Activated CD8-positive, alpha-beta memory T cell treated with anti-CD3 and anti-CD28 coated beads for 36 hours (primary cell): ENCODE measurements at regions not wholly inside any gene's neighbourhood (a gene's known extent, or its start where the extent isn't known, plus 50 kb on each side); places are given as distances from the start of the nearest gene placed in this dataset.

ENCODE experiments used
- CTCF ChIA-PET: fragments of 350-600 bp; sonication (Branson Sonifier 250); formaldehyde crosslinking; loops from one replicate; lab custom pipeline; 2021; ENCODE audit warnings: antibody characterized with exemption; lab: Charles Lee
- POLR2A ChIA-PET: fragments of 350-600 bp; sonication (Branson Sonifier 250); formaldehyde crosslinking; loops from one replicate; lab custom pipeline; 2021; ENCODE audit warnings: antibody characterized with exemption; lab: Charles Lee

DNA sequence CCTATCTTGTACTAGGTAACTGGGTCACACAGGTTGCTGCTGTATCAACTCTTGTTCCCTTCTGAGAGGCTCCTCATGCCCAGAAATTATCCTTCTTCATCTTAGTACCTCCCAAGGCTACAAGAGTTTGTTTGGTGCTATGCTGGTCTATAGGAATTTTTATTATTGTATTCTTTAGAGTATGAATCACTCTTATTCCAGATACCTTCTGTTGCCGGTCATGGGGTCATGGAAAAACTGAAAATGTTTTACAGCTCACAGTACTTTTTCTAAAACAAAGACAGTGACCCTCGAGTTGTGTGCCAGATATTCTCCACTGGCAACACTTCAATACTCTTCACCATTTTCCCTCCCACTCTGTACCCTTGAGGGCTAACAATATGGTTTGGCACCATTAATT lies 1598.0 kb upstream of the TMEM132C start:
- ChIA-PET POLR2A (interaction anchor here (0.6 kb wide), 1 partner anchor 58 kb away, joined by 5 read pairs; no protein-coding TSS in a partner anchor), CTCF (no interaction called here)

DNA sequence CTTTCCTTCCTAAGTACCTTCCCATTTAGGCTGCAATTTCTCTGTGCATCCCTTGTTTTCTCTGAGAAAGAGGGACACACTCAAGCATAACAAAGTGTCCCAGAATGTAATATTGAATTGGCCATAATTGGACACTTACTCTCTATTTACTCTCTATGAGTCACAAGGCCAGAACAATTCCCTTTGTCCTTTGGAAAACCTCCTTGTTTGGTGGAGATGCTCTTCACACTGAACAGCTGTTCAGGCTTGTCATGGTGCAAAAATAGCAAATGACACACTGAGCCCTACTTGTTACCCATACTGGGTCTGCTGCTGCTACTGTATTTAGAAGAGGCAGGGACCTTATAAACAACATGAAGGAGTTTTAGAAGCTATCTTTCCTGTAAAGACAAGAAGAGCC lies 1590.5 kb upstream of the TMEM132C start:
- POLR2A ChIA-PET, result no interaction called here
- CTCF ChIA-PET, result no interaction called here

DNA sequence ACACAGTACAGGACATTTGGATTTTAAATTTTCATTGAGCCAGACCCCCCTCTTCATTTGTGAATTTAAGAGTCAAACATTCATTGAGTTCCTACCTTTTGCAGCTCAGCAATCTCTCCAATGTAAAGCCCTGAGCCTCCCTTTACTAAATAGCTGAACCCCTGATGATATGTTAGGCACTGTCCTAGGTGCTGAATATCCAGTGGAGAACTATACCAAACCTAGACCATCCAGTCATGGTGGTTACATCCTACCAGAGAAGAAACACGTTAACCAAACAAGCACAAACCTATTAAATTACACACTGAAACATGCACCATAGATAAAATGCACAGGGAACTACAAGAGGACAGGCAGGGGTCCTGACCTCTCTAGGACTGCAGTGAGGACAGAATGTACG lies 1585.3 kb upstream of the TMEM132C start:
- POLR2A ChIA-PET, result no interaction called here
- CTCF ChIA-PET, result no interaction called here

DNA sequence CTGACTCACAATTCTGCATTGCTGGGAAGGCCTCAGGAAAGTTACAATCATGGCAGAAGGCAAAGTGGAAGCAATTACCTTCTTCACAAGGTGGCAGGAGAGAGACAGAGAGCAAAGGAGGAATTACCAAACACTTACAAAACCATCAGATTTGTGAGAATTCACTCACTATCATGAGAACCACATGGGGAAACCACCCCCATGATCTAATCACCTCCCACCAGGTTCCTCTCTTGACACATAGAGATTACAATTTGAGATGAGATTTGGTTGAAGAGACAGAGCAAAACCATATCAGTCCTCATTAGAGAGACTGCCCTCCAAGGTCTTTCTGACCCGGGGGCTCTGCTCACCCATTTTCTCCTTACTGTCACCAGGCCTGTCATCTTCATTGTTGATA lies 1582.3 kb upstream of the TMEM132C start:
- ChIA-PET CTCF (interaction anchor here (0.6 kb wide), 1 partner anchor 51 kb away, joined by 3 read pairs; no protein-coding TSS in a partner anchor), POLR2A (no interaction called here)

DNA sequence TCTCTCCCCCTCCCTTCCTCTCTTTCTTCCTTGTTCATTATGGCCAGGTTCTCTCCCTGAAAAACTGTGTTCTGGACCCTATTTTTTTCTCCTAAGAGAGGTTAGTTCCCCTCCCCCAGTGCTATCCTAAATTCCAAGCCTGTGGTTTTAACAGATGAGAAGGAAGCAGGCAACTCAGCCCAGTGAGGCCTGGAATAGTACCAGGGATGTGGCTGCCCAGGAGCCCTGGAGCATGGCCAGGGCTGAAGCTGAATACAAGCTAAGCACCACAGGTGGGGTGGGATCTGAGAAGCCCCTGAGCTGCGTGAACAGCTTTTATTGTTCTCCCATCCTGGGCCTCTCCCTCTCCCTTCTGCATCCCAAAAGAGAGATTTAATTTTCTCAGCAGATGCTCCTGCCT lies 1581.3 kb upstream of the TMEM132C start:
- POLR2A ChIA-PET, result no interaction called here
- CTCF ChIA-PET, result no interaction called here

DNA sequence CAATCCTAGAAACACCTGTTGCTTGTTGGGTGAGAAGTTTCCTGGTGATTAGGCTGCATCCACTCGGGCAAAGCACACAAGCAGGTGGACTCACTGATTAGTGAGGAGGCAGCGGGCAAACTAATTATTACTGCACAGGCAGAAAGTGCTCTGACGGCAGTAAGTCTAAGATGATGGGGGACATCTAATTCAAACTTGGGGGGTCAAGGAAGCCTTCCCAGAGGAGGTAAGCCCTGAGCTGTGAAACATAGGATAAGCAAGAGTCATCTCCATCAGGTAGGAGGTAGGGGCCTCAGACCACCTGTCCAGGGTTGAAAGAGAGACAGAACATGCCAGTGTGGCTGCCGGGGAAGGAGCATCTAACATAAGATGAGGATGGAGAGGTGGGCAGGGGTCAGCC lies 1578.4 kb upstream of the TMEM132C start:
- CTCF ChIA-PET, result no interaction called here
- POLR2A ChIA-PET, result no interaction called here

DNA sequence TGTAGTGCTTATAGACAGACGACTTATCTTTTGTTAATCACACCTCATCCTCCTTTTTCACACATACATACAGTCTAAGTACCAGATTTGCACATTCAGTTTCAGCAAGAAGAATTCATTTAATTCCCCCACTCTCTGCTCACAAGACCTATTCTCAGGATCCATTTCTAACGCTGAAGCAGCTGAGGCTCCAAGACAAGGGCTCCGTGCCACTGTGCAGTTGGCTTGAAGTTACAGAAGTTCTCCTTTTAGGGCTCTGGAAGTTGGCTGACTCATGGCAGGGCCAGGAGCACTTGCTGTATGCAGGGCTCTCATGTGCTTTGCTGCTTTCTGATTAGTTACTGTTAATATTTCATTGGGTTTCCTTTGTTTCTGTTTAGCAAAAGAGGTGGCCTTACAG lies 1566.9 kb upstream of the TMEM132C start:
- CTCF ChIA-PET, result no interaction called here

DNA sequence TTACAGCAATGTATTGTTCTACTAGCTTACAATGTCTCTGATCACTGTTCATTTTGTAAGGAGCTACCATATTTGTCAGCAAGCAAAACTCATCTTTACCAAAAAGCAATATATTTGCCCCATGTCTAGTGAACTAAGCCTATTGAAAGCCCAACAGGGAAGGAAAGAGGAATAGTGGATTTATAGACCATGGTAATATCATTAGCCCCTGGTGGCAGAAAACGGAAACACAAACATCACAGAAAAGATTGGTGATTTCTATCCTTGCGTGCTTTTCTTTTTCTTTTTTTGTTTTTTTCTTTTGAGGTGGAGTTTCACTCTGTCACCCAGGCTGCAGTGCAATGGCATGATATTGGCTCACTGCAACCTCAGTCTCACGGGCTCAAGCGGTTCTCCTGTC lies 1562.4 kb upstream of the TMEM132C start:
- POLR2A ChIA-PET, result no interaction called here
- CTCF ChIA-PET, result no interaction called here

More for the DNA sequence above, 1566.9 kb upstream of the TMEM132C start:
- POLR2A ChIA-PET, result no interaction called here

DNA sequence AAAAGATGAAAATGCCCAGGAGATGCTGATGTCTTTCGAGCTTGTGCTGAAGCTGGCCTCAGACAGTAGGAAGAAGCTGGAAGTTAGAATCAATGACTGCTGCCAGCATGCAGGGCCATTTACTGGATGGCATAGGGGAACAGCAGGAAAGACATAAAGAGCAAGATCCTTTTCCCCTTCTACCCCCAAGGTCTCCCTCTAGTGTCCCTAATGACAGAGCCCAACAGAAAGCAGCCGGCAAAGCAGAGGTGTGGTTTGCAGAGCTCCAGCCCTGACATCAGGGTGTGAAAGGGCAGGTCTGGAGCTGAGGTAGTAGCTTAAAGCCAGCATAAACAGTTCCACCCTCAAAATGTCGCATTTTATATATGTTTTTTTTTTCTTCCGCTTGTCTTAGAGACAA lies 1560.7 kb upstream of the TMEM132C start:
- ChIA-PET POLR2A (no interaction called here), CTCF (no interaction called here)

DNA sequence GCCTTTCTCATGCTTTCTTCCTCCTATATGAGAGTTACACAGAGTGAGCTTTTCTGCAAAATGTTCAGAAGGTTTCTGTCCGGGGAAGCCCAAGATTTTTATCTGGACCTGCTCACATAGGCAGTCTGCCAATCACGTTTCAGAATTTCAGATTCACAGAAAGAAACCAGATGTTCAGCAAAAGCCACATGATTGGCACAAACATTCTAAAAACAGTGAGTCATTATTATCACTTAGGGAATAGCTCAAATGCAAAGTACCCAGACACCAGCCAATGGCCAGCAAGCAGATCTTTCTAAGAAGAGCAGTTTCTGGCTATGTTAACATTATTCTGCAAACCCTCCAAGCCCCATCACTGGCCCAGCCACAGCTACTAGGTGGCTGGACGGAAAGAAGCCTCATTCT lies 1558.5 kb upstream of the TMEM132C start:
- CTCF ChIA-PET, result no interaction called here
- POLR2A ChIA-PET, result no interaction called here

DNA sequence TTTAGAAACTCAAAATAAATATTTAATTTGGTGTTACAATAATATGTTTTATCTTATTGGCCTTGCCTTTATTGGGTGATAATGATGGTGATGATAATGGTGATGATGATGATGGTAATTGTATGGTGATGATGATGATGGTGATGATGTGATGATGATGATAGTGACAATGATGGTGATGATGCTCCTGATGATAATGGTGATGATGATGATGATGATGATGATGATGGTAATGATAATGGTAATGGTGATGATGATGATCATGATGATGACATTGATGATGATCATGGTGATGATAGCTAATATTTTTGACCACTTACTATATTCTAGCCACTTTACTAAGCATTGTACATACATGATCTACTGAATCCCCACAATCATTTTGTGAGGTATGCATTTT lies 1548.6 kb upstream of the TMEM132C start:
- CTCF ChIA-PET, result no interaction called here
- POLR2A ChIA-PET, result no interaction called here

DNA sequence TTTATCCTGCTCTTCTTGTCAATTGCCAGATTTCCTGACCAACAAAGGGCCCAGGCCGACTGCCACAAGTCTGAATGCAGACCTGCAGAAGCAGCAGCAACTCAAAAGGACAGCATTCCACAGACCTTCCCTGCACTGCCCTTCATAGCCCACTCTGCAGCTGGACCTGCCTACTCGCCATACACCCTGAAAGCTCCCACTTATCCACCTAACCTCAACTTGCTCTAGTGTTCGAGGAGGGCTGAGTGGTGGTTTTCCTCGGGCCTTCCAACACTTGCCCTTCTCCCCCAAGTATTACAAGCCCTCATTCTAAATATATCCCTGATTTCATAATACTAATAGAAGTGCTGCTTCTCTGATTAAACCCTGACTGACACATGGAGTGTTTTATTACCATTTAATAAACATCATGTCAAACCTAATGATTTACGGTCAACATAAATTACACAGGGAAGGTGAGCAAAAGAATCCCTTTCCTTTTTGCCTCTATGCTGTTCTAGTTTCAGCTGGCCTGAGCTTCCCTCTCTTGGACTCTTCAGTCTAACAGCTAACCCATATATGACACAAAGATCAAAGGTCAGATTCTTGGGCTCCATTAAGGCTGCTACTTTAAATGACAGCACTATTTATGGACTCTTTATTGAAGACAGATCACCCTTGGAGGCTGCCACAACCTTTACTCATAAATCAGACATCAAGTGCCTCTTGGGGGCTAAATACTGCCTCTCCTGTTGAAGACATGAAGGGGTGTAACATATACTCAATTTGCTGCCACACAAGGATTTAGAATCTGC lies 1546.9 kb upstream of the TMEM132C start:
- ChIA-PET CTCF (no interaction called here), POLR2A (no interaction called here)

DNA sequence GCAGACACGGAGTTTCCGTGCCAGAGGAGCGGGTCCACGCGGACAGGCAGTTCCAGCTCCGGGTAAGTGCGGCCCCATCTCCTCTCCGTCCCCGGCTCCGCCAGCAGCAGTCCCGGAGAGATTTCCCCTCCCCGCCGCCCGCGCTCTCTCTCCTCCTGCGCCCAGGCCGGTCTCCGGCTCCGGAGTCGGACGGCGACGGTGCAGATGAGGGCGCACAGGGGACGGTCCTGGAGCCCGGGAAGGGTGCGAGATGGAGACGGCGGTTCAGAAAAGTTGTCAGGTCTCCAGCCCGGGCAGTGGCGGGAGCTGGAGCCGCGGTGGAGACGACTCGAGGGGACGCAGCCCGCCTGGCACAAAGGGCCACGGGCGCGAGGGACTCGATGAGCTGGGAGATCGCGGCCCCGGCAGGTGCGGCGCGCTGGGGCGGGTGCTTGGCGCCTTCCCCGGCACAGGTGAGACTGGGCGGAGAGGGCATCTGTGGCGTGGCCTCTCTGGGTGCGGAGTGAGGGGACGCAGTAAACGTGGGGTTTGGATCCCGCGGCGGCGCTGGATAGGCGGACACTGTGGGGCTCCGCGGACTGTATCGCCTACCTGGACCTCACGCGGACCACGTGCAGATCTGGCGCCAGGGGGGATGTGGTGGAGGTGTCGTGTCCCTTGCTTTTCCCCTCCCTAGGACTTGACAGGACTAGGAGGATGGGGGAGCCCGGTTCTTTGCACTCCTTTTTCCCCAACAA lies 1540.3 kb upstream of the TMEM132C start:
- POLR2A ChIA-PET, result interaction anchor here (0.6 kb wide), 1 partner anchor 57 kb away, joined by 5 read pairs; no protein-coding TSS in a partner anchor

DNA sequence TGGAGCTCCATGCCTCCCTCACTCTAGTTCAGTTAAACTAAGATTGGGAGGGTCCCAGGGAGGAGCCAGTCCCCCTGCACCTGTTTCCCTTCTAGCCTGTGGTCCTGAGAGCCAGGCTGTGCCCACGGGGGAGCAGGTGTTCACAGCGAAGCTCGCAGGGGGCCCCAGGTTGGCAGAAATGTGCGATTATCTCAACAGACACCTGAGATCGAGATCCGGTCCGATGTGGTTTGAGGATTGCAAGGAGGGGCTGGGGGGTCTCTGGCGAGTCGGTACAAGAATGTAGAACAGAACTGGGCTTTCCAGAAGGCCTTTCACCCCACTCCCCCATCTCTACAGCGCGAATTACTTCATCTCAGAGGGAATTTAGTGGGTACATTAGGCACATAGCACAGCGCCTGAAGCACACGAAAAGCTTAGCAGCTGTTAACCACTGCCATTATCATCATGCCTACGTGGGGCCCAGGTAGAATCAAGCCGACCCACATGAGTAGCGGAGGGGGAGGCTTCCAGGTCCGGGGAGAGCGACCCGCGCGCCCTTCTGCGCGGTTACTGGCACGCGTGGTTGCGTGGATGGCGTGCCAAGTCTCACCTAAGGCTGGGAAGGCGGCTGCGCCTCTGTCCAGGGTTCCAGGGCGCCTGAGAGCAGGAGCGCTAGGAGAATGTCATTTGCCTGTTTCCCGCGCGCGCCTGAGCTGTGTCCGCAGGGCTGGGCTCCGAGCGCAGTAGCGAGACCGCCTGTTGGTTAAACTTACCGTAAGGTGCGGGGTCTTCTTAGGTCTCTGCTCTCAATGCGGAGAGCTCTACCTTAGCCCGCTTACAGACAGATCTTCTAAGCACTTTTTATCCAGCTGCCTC lies 1539.5 kb upstream of the TMEM132C start:
- POLR2A ChIA-PET, result interaction anchor here (0.6 kb wide), 1 partner anchor 58 kb away, joined by 5 read pairs; no protein-coding TSS in a partner anchor

More for the DNA sequence above, 1540.3 kb upstream of the TMEM132C start:
- CTCF ChIA-PET, result no interaction called here

DNA sequence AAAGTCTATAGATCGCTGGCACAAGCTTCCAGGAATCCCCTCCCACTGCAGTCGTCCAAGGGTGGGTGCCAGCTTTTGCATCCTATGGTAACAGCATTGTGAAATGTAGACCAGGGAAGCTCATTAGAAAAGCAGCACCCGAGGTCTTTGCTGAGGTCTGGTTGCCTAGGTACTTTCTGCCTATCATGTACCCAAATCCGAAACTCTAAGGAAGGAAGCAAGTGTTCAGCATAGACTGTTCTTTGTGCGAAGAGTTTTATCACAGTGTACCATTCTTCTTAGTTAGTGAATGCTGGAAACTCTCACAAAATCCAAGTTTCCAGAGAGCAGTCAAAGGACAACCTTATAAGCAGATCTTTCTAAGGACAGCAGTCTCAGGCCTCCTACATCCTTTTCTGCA lies 1532.7 kb upstream of the TMEM132C start:
- CTCF ChIA-PET, result no interaction called here
- POLR2A ChIA-PET, result no interaction called here

More for the DNA sequence above, 1539.5 kb upstream of the TMEM132C start:
- CTCF ChIA-PET, result no interaction called here

DNA sequence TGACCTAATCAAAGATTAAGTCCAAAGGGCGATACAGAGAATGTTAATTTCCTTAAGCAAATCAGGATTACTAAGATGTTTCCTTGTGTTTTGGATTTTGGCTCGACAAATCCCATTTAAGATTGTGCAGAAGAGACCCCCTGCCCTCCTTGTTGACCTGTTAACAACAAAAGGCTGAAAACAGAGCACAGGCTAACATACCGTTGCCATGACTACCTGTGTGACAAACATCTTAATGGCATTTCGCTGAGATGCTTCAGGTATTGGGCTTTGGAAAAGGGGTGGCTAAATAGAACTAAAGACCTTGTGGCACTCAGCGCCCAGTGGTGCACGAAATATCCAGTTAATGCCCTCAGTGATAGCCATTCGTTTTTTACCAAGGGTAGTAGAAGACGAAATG lies 1532.3 kb upstream of the TMEM132C start:
- ChIA-PET CTCF (no interaction called here), POLR2A (no interaction called here)

DNA sequence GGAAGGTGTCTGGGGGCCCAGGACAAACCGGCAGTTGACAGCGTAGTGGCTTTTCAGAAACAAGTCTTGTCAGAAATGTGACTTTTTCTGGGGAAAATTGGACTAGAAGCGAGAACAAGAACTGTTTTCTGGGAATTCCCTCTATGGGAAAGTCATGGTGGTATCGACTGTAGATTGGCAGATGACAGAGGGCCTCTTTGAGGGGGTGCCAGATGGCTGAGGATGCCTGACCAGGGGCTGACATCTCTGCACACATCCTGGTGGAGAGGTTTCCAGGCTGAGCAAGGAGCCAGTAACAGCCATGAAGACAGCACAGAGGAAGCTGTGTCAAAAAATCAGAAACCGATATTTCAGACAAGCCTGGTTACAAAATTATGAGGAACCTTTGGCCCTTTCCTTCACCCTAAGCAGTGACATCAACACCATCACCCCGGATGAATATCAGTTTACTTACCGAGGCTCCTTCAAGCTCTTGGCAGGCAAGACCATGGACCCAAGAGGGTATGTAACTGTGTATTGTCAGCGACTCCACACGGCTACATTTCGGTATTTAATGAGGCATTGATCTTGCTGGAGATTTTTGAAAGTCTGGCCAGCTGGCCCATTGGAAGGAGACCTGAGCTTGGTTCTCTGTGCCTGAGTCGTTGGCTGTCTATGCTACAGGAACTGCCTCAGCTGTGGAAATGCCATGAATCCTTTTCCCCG lies 1525.3 kb upstream of the TMEM132C start:
- CTCF ChIA-PET, result no interaction called here
- POLR2A ChIA-PET, result no interaction called here

DNA sequence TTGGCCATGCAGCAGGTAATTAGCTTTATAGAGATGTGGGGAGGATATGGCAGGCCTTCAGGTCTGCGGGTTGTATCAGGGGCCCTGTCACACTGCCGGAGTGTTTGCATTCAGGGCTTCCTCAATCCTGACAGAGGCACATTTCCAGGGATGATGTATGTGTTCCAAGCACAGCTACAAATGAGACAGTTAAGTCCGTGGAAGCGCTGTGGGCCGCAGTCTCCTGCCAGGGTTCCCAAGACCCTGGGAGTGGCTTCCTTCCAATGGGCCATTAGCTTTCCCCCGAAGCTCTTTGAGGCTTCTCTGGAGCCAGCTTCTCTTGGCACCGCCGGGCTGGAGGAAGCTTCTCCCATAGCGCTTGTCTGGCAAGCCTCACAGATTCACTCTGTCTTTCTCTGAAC lies 1524.7 kb upstream of the TMEM132C start:
- ChIA-PET POLR2A (no interaction called here), CTCF (no interaction called here)

DNA sequence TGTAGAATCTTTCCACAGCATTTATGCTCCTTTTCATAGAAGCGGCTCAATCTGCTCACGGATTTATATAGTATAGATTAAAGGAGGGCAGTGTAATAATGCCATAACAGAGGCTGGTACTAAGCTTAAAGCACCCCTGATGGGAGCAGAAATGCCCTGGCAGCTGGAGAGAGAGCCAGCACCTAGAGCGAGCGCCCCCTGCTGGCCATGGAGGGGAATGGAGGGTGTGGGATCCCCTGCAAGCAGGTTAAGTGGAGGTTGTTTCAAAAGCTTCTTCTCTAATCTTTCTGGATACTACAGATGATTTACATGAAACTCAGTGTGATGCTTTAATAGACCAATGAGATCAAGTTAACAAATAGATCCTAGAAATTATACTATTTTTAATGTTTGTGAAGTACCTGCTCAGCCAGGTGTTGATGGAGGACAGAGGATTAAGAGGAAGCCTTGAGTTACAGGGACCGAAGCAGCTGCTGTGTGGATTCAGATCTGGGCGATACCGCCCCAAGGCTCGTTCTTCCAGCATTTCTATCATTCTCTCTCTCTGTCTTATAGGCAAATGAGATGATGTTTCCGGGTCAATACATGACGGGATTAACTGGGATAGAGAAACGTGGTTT lies 1519.3 kb upstream of the TMEM132C start:
- ChIA-PET CTCF (interaction anchor here (0.7 to 1.6 kb wide), 7 partner anchors 9 to 128 kb away, joined by 3 to 6 read pairs (median 3); no protein-coding TSS in a partner anchor), POLR2A (no interaction called here)
